ENCODE measurements at regions not wholly inside any gene's neighbourhood (a gene's known extent, or its start where the extent isn't known, plus 50 kb on each side); places are given as distances from the start of the nearest gene placed in this dataset.

- no peak overlapping the region for H4K8ac ChIP-seq (ENCODE audit: extremely low read depth, insufficient read depth, low read length)
- no peak overlapping the region for H2BK120ac ChIP-seq (replicated peaks; ENCODE audit: low read depth, low read length)
- H2AK5ac ChIP-seq (ENCODE audit: low read depth, low read length), result no peak overlapping the region
- no peak overlapping the region for H3K4me2 ChIP-seq (ENCODE audit: insufficient read depth in 1 of 2, low read depth in 2 of 2, low read length in 2 of 2)
- H3K36me3 ChIP-seq (ENCODE audit: control insufficient read depth in 2 of 4, insufficient read depth in 4 of 4, low read length in 3 of 4), result no peaks in the 10 kb centered on the region
- H4K5ac ChIP-seq (ENCODE audit: insufficient read length, low read depth, low read length), result no peak overlapping the region
- H2BK12ac ChIP-seq (ENCODE audit: low read depth, low read length), result no peak overlapping the region
- H3K18ac ChIP-seq (ENCODE audit: extremely low read depth, low read length), result no peak overlapping the region
- H3K9me3 ChIP-seq (ENCODE audit: insufficient read depth in 2 of 2, low read depth in 1 of 2, low read length in 1 of 2), result no peaks in the 10 kb centered on the region
- DNase-seq (ENCODE audit: low read depth in 1 of 2, low spot score in 2 of 2) (no peak), FAIRE-seq (no peak)
- no peak overlapping the region for H4K91ac ChIP-seq (replicated peaks; ENCODE audit: insufficient read length, low read length)
- no peak overlapping the region for H3K4me3 ChIP-seq (ENCODE audit: extremely low read depth in 1 of 4, insufficient read depth in 2 of 4, low read depth in 3 of 4, low read length in 4 of 4)
- no peak overlapping the region for H3K9ac ChIP-seq (replicated peaks in 1 of 4; ENCODE audit: extremely low read depth in 1 of 4, low read depth in 3 of 4, low read length in 3 of 4)
- no peak overlapping the region for H2BK5ac ChIP-seq (ENCODE audit: low read depth, low read length)
- TF ChIP-seq BCL11A (IDR thresholded peaks at IDR 0.05; ENCODE audit: low read depth in 2 of 2, low read length in 2 of 2) (no peak), CBX8 (IDR thresholded peaks at IDR 0.05; ENCODE audit: borderline replicate concordance, low read depth, low read length) (no peak), SIRT6 (IDR thresholded peaks at IDR 0.05; ENCODE audit: low read length) (no peak)
- WGBS, 2 experiments (ENCODE audit: extremely low coverage in 1 of 2, insufficient coverage in 1 of 2, insufficient read length in 1 of 2, insufficient replicate concordance in 2 of 2, low coverage in 1 of 2, low lambda C conversion rate in 2 of 2, missing lambda C conversion rate in 1 of 2), result 89% methylated on average over 3 of the region's 3 CpGs; no CpG with 5 or more reads in 1 of the 2 experiments
- H4K20me1 ChIP-seq (replicated peaks in 1 of 2; ENCODE audit: control insufficient read depth in 1 of 2, insufficient read depth in 2 of 2, low read length in 2 of 2), result no peaks in the 10 kb centered on the region
- H2BK15ac ChIP-seq (ENCODE audit: low read length), result no peak overlapping the region
- no peak overlapping the region for H3K4ac ChIP-seq (replicated peaks; ENCODE audit: insufficient read length, low read depth, low read length)
- POLR2A ChIA-PET (ENCODE audit: partially characterized antibody), result no interaction called here
- no peaks in the 10 kb centered on the region for H3K79me1 ChIP-seq (ENCODE audit: low read depth, low read length)
- no peaks in the 10 kb centered on the region for H3K79me2 ChIP-seq (ENCODE audit: control insufficient read depth in 1 of 2, insufficient read depth in 2 of 2, low read length in 2 of 2)
- H3K14ac ChIP-seq (ENCODE audit: insufficient read length), result no peak overlapping the region
- peaks cover 0 to 2% (median 0%) of the 10 kb centered on the region in 4 experiments; a peak in 2 of 7 replicates for H3K4me1 ChIP-seq (replicated peaks in 1 of 4; ENCODE audit: control insufficient read depth in 3 of 4, insufficient read depth in 4 of 4, low read length in 3 of 4)
- no peak overlapping the region for H3K27ac ChIP-seq (ENCODE audit: low read depth, low read length)
- no peaks in the 10 kb centered on the region for H3K23me2 ChIP-seq (ENCODE audit: low read depth, low read length)
- no peaks in the 10 kb centered on the region for H3K27me3 ChIP-seq (replicated peaks in 1 of 4; ENCODE audit: control insufficient read depth in 3 of 4, extremely low read depth in 1 of 4, insufficient read depth in 3 of 4, low read length in 3 of 4)
- H2BK20ac ChIP-seq (ENCODE audit: low read length), result no peak overlapping the region
- no peak overlapping the region for H3K56ac ChIP-seq (replicated peaks; ENCODE audit: insufficient read length, low read depth, low read length)
- no peak overlapping the region for H3K23ac ChIP-seq (ENCODE audit: insufficient read length)
- CTCF ChIA-PET (ENCODE audit: partially characterized antibody), result interaction anchor here (0.6 kb wide), 1 partner anchor 366 kb away, joined by 3 read pairs; no protein-coding TSS in a partner anchor
- H2AFZ ChIP-seq (ENCODE audit: low read length), result no peak overlapping the region
Measured at GRCh38 chr3:177714945-177715344, 517.7 kb upstream of the TBL1XR1 start.
